ENCODE measurements at regions not wholly inside any gene's neighbourhood (a gene's known extent, or its start where the extent isn't known, plus 50 kb on each side); places are given as distances from the start of the nearest gene placed in this dataset.

GRCh38 chr6:11364971-11365397 lies 132.5 kb upstream of the NEDD9 start (continued):
- TF ChIP-seq STAT5B (CRISPR knock-in tag; IDR thresholded peaks at IDR 0.05) (no peak), FOXP1 (IDR thresholded peaks at IDR 0.05) (no peak), FOXP1 (CRISPR knock-in tag; IDR thresholded peaks at IDR 0.05) (peak; percentile 9; the same call in 1 of the 2 replicates), SIX1 (CRISPR knock-in tag; IDR thresholded peaks at IDR 0.05; ENCODE audit: borderline replicate concordance) (no peak), HMG20B (CRISPR knock-in tag; conservative IDR thresholded peaks at IDR 0.05) (no peak), RXRB (CRISPR knock-in tag; IDR thresholded peaks at IDR 0.05; ENCODE audit: borderline replicate concordance) (0 out of 2 replicates have a peak, but pooled peaks have one; percentile 39), SOX13 (IDR thresholded peaks at IDR 0.05) (no peak), SOX13 (CRISPR knock-in tag; conservative IDR thresholded peaks at IDR 0.05 in 1 of 2, IDR thresholded peaks at IDR 0.05 in 1 of 2) (peak in 1 of 2 experiments; percentile 63; a peak in 2 of 4 replicates), FOSL2 (CRISPR knock-in tag; IDR thresholded peaks at IDR 0.05) (peak; percentile 11; the same call in 1 of the 2 replicates), REPIN1 (CRISPR knock-in tag; IDR thresholded peaks at IDR 0.05; ENCODE audit: borderline replicate concordance, low read depth) (no peak), NFKB2 (CRISPR knock-in tag; IDR thresholded peaks at IDR 0.05; ENCODE audit: borderline replicate concordance) (no peak), MAFK (conservative IDR thresholded peaks at IDR 0.05 in 1 of 2, IDR thresholded peaks at IDR 0.05 in 1 of 2; ENCODE audit: low read length in 2 of 2) (no peak), CENPT (CRISPR knock-in tag; IDR thresholded peaks at IDR 0.05; ENCODE audit: low read depth) (no peak), GTF3A (CRISPR knock-in tag; conservative IDR thresholded peaks at IDR 0.05) (no peak), NR2F6 (IDR thresholded peaks at IDR 0.05) (no peak), NR2F6 (CRISPR knock-in tag; IDR thresholded peaks at IDR 0.05) (peak; percentile 64), NCOA2 (CRISPR knock-in tag; IDR thresholded peaks at IDR 0.05) (peak; percentile 46; the same call in 1 of the 2 replicates), CCAR2 (optimal IDR thresholded peaks at IDR 0.05; ENCODE audit: low read depth, low read length) (no peak), MED1 (CRISPR knock-in tag; IDR thresholded peaks at IDR 0.05) (peak; percentile 71), BCL6 (CRISPR knock-in tag; IDR thresholded peaks at IDR 0.05) (peak; percentile 20)
- TF ChIP-seq, protein P1, sequence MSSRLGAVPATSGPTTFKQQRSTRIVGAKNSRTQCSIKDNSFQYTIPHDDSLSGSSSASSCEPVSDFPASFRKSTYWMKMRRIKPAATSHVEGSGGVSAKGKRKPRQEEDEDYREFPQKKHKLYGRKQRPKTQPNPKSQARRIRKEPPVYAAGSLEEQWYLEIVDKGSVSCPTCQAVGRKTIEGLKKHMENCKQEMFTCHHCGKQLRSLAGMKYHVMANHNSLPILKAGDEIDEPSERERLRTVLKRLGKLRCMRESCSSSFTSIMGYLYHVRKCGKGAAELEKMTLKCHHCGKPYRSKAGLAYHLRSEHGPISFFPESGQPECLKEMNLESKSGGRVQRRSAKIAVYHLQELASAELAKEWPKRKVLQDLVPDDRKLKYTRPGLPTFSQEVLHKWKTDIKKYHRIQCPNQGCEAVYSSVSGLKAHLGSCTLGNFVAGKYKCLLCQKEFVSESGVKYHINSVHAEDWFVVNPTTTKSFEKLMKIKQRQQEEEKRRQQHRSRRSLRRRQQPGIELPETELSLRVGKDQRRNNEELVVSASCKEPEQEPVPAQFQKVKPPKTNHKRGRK (CRISPR knock-in tag; IDR thresholded peaks at IDR 0.05) = no peak
- TF ChIP-seq, protein P2, sequence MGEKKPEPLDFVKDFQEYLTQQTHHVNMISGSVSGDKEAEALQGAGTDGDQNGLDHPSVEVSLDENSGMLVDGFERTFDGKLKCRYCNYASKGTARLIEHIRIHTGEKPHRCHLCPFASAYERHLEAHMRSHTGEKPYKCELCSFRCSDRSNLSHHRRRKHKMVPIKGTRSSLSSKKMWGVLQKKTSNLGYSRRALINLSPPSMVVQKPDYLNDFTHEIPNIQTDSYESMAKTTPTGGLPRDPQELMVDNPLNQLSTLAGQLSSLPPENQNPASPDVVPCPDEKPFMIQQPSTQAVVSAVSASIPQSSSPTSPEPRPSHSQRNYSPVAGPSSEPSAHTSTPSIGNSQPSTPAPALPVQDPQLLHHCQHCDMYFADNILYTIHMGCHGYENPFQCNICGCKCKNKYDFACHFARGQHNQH (CRISPR knock-in tag; IDR thresholded peaks at IDR 0.05) = no peak
- TF ChIP-seq, protein P3, sequence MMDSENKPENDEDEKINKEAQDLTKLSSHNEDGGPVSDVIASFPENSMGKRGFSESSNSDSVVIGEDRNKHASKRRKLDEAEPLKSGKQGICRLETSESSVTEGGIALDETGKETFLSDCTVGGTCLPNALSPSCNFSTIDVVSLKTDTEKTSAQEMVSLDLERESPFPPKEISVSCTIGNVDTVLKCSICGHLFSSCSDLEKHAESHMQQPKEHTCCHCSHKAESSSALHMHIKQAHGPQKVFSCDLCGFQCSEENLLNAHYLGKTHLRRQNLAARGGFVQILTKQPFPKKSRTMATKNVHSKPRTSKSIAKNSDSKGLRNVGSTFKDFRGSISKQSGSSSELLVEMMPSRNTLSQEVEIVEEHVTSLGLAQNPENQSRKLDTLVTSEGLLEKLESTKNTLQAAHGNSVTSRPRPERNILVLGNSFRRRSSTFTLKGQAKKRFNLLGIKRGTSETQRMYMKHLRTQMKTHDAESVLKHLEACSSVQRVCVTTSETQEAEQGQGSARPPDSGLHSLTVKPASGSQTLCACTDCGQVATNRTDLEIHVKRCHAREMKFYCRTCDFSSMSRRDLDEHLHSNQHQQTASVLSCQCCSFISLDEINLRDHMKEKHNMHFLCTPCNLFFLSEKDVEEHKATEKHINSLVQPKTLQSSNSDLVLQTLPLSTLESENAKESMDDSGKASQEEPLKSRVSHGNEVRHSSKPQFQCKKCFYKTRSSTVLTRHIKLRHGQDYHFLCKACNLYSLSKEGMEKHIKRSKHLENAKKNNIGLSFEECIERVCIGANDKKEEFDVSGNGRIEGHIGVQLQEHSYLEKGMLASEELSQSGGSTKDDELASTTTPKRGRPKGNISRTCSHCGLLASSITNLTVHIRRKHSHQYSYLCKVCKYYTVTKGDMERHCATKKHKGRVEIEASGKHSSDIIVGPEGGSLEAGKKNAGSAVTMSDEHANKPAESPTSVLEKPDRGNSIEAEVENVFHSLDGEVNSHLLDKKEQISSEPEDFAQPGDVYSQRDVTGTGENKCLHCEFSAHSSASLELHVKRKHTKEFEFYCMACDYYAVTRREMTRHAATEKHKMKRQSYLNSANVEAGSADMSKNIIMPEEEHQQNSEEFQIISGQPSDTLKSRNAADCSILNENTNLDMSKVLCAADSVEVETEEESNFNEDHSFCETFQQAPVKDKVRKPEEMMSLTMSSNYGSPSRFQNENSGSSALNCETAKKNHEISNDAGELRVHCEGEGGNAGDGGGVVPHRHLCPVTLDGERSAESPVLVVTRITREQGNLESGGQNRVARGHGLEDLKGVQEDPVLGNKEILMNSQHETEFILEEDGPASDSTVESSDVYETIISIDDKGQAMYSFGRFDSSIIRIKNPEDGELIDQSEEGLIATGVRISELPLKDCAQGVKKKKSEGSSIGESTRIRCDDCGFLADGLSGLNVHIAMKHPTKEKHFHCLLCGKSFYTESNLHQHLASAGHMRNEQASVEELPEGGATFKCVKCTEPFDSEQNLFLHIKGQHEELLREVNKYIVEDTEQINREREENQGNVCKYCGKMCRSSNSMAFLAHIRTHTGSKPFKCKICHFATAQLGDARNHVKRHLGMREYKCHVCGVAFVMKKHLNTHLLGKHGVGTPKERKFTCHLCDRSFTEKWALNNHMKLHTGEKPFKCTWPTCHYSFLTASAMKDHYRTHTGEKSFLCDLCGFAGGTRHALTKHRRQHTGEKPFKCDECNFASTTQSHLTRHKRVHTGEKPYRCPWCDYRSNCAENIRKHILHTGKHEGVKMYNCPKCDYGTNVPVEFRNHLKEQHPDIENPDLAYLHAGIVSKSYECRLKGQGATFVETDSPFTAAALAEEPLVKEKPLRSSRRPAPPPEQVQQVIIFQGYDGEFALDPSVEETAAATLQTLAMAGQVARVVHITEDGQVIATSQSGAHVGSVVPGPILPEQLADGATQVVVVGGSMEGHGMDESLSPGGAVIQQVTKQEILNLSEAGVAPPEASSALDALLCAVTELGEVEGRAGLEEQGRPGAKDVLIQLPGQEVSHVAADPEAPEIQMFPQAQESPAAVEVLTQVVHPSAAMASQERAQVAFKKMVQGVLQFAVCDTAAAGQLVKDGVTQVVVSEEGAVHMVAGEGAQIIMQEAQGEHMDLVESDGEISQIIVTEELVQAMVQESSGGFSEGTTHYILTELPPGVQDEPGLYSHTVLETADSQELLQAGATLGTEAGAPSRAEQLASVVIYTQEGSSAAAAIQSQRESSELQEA (CRISPR knock-in tag; IDR thresholded peaks at IDR 0.05; ENCODE audit: not compliant biosample characterization) = no peak

Measured in HepG2 (cell line).